ENCODE measurements at regions not wholly inside any gene's neighbourhood (a gene's known extent, or its start where the extent isn't known, plus 50 kb on each side); places are given as distances from the start of the nearest gene placed in this dataset.

DNA sequence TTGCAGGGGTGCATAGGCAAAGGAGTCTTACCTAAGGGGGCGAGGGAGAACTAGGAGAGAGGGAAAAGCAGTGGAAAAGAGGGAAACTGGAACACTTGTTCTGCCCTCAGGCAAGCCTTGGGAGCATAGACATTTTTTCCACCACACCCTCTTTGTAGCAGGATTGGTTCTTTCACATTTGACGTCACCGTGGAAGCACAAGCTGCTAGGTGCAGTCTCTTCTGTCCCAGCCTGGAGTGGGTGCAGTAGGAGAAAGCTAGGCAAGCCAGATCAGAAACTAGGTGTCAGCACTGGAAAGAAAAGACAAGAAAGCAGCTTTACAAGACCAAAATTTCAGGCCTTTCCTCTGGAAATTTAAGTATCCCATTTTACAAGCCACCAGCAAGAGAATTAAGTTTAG, 440.4 kb downstream of the EFNA5 start:
- in situ Hi-C loops (cut with HindIII; ENCODE audit: low sequenced_read_pairs), result no loop called here
- no peak for DNase-seq (ENCODE audit: low spot score)

DNA sequence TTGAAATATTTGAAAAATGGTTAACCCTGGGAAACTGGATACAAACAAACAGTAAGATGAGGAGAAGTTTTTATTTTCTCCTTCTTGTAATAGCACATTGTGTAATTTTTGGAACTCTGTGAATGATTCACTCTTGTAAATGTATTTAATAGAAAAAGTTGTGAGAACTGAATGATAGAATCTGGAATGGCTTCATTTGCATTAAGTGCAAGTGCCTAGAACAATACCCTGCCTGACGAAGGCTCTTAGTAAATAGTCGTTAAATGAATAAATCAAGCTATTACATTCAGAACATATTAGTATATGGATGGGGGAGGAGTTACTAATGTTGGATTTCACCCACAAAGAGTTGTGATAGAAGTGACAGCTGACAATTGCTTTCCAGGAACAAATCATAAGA, 442.5 kb downstream of the EFNA5 start:
- no peak for DNase-seq (ENCODE audit: low spot score)
- in situ Hi-C loops (cut with HindIII; ENCODE audit: low sequenced_read_pairs), result no loop called here

DNA sequence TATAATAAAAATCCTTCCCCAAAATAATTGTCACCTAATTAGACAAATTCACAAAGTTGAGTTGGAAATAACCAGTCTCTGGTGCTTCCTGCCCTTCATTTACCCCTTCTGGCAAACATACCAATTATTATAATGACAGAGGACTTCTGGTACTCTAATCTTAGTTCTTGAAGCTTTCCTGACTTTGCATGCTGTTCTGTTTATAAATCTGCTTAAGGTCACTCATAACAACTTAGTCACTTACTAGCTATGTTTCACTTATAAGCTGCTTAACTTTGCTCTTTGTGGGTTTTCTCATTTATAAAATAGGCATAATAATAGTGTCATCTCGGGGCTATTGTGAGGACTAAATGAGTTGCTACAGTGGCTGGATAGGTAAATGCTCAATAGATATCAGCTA, 446.5 kb downstream of the EFNA5 start:
- in situ Hi-C loops (cut with HindIII; ENCODE audit: low sequenced_read_pairs), result no loop called here
- DNase-seq (ENCODE audit: low spot score), result no peak

DNA sequence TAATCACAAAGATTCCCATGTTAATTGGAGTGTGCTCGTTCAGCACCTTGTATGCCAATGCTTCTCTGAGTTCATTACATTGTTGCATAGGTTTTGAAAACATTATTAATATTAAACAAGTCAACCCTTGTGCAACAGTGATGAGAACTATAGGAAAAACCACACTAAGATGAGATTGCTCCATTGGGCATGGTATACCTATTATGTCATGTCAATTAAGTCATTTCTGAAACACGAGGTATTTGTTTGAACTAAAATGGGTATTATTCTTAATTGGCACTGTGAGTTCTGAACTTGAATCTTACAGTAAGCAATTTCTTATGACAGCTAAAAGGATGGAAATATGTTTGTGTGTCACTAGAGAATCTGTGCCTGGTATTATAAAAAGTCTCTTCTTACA, 447.7 kb downstream of the EFNA5 start:
- in situ Hi-C loops (cut with HindIII; ENCODE audit: low sequenced_read_pairs), result no loop called here
- DNase-seq (ENCODE audit: low spot score), result no peak

DNA sequence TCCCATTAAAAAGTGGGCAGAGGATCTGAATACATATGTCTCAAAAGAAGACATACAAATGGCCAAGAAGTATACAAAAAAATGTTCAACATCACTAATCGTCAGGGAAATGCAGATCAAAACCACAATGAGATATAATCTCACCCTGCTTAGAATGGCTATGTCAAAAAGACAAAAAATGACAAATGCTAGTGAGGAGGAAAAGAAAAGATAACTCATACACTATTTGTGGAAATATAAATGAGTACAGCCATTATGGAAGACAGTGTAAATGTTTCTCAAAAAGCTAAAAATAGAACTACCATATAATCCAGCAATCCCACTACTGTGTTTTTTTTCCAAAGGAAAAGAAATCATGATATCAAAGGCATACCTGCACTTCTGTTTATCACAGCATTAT, 450.7 kb downstream of the EFNA5 start:
- no peak for DNase-seq (ENCODE audit: low spot score)
- in situ Hi-C loops (cut with HindIII; ENCODE audit: low sequenced_read_pairs), result no loop called here

DNA sequence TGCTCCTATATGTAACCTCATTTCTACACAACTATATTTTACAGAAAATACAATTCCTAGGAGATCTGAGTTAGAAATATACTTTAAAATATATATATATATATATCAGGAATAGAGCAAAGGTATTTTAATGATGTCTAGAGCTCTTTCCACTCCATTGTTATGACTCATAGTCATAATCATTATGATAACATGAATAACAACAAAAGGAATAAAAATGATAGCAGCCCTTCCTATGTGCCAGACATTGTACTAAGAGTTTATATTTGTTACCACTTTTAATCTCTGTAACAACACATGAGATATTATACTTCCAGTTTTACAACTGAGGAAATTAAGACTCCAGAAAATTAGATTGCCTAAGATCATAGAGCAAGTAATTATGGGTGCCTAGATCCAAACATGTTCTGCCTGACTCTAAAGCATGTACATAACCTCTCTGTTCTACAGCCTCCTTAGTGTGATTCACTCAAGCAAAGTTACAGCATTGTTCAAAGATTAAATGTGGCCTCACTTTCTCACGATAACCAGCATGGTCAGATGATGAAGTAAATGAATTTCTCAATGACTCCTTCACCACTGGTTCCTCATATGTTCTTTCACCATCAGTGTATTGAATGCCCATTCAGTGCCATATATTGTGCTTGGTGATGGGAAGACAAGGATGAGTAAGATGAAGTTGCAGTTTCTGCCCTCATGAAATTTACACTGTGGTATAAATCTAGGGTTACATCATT, 452.1 kb downstream of the EFNA5 start:
- in situ Hi-C loops (cut with HindIII; ENCODE audit: low sequenced_read_pairs), result no loop called here
- peak; percentile 23 for DNase-seq (ENCODE audit: low spot score)

DNA sequence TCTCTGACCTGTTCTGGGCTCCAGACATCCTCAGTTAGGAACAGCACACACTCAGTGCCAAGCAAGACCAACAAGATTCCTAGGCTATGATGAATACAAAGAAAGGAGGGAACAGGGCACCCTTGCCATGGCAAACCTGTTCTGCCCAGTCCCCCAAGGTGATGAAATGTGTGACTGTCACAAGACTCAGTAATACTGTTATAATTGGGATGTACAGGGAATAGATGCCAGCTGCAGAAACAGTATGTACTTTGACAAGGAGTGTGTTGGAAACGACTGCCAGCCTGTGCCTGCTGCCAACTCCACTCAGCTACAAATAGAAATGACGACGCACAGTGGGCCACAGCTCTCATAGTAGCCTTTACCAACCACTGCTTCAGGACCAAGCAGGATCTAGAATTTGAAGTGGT, 453.0 kb downstream of the EFNA5 start:
- in situ Hi-C loops (cut with HindIII; ENCODE audit: low sequenced_read_pairs), result no loop called here
- peak; percentile 94 for DNase-seq (ENCODE audit: low spot score)

DNA sequence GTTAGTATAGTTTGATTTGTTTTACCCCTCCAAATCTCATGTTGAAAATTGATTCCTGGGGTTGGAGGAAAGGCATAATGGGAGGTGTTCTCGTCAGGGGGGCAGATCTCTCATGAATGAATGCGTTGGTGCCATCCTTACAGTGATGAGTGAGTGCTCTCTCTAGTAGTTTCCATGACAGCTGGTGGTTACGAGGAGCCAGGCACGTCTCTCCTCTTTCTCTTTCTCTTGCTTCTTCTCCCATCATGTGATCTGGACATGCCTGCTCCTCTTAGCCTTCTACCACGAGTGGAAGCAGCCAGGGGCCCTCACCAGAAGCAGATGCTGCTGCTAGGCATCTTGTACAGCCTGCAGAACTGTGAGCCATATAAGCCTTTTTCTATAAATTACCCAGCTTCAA, 454.1 kb downstream of the EFNA5 start:
- DNase-seq (ENCODE audit: low spot score), result no peak
- in situ Hi-C loops (cut with HindIII; ENCODE audit: low sequenced_read_pairs), result no loop called here

DNA sequence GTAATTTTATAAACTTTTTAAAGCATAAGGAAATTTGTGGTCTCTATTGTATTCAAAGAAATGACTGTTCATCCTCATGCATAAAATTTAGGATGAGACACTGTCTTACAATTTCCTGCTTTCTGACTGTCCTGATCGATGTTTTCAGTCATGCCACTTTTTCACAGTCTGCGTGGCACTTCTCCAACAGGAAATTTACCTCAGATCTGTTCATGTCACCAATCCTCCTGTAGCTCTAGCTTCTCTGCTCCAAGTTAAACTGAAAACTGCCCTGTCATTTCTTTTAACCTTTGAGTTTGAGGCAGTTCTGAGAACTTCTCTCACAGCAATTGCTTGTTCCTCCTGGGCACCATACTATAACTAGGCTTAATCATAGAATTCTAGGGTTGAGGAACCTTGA, 455.1 kb downstream of the EFNA5 start:
- no peak for DNase-seq (ENCODE audit: low spot score)
- in situ Hi-C loops (cut with HindIII; ENCODE audit: low sequenced_read_pairs), result no loop called here

DNA sequence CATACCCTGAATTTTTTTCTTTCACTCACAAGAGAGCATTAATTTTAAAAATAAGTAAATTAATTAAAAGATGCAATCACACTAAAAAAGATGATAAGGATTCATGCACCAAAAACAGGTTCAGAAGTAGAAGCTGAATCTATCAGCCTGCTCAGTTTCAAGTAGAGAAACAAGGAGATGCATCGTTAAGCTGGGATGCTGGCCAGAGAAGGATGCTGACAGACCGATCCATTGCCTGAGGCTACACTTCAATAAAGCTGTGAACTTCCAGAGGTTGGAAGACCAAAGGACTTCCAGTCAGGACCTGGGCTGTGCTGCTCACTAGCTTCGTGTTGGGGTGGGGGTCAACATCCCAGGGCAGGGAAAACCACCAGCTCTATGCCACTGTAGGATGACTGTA, 457.7 kb downstream of the EFNA5 start:
- no peak for DNase-seq (ENCODE audit: low spot score)
- in situ Hi-C loops (cut with HindIII; ENCODE audit: low sequenced_read_pairs), result no loop called here

DNA sequence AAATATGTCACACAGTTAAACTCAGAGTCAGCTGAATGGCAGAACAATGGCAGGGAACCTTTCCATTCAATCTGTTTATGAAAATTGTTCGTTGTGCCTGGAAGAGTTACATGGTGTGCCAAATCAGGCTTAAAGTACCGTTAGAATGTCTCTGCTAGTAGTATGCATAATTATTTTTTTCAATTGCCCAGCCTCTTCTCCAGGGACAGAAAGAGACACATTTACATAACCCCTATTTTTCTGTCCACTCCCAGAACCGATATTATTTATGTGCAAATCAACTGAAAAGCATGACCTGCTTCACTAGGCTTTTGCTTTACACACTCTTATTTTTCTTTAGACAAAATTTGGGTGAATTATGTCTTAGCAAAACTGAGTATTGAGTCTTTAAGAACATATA, 459.1 kb downstream of the EFNA5 start:
- in situ Hi-C loops (cut with HindIII; ENCODE audit: low sequenced_read_pairs), result no loop called here
- DNase-seq (ENCODE audit: low spot score), result no peak

DNA sequence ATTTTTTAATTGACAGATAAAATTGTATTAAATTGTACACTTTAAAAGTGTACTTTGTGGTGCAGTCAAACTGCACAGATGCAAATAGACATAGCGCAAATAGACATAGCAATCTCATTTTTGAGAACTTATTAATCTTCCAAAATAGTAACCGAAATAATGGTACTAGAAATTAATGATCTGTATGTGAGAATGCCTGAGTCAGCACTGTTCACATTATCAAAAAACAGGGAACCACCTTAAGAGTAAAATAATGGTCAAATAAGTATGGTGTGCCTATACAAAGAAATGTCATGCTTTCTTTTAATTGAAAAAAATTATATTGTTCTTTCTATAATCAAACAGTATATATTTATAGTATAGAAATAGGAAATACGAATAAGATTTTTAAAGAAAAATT, 461.9 kb downstream of the EFNA5 start:
- no peak for DNase-seq (ENCODE audit: low spot score)
- in situ Hi-C loops (cut with HindIII; ENCODE audit: low sequenced_read_pairs), result no loop called here

DNA sequence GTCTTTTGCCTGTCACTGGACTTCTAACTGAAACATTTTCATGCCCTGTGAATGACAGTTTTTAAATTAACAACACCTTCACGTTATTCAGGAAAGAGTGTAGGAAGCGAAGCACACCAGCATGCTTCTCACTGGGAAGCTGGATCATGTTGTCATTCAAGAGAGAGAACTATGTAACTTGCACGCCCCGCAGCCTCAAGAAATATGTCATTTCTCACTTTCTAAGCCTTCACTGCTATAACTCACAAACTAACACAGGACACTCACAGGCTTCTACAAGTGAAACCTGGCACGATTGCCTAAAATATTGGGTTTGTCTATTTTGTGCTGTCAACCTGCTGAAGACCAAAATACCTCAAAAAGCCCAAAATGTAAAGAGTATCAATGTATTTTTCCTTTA, 466.3 kb downstream of the EFNA5 start:
- DNase-seq (ENCODE audit: low spot score), result no peak
- in situ Hi-C loops (cut with HindIII; ENCODE audit: low sequenced_read_pairs), result no loop called here

DNA sequence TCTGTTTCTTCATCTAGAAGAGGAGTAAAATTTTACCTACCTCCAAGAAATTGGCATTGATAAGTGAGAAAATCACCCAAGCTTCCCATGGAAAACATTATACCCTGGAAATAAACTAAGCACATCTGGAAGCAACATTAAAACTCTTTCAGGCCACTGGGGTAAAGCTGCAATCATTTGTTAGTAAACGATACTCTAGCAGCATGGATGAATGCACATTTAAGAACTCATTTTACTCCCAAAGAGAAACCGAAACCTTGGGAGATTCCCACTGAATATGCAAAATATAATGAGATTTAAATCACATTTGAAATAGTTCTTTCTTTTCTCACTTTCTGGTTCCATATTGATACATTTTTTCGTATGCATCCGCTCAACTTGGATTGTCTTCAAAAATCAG, 467.5 kb downstream of the EFNA5 start:
- in situ Hi-C loops (cut with HindIII; ENCODE audit: low sequenced_read_pairs), result no loop called here
- DNase-seq (ENCODE audit: low spot score), result no peak

DNA sequence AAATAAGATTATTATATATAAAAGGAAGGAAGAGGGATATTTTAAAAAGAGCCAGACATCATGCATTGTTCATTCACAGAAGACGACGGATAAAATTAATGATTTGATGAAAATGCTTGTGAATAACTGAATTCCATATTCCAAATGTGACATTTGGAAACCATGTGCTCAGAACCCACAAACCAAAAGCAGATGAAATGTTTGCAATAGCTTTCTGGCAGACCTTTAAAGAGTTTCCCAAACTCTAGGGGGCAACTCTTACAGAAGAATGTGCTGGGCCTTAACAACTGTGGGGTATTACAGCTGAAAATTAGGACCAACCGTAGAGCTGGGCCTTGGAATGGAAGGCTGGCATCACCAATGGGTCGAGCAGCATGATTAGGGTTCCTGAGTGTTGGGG, 471.0 kb downstream of the EFNA5 start:
- no peak for DNase-seq (ENCODE audit: low spot score)
- in situ Hi-C loops (cut with HindIII; ENCODE audit: low sequenced_read_pairs), result no loop called here

DNA sequence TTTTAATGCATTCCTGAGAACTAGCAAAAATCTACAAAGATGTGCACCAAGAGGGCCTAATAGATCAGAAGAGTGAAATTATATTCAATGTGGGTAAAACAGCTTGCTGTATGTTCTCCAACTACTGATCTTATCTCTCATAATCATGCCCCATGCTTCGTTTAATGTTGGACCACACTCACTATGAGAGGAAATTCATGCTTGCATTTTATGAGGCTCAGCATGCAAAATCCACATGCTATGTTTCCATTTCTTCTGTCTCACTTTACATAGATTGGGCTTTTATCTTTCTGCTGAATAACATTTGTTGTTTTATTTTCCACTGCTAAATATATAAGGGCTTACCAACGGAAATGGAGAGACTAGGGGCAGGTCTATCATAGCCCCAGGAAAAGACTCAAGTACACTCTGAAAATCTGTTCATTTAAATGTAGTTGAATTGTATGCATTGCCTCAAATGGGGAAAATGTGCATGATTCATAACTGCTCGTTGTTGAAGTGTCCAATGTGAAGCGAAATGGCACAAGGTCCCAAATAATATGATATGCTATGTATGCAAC, 474.2 kb downstream of the EFNA5 start:
- in situ Hi-C loops (cut with HindIII; ENCODE audit: low sequenced_read_pairs), result no loop called here
- no peak for DNase-seq (ENCODE audit: low spot score)

DNA sequence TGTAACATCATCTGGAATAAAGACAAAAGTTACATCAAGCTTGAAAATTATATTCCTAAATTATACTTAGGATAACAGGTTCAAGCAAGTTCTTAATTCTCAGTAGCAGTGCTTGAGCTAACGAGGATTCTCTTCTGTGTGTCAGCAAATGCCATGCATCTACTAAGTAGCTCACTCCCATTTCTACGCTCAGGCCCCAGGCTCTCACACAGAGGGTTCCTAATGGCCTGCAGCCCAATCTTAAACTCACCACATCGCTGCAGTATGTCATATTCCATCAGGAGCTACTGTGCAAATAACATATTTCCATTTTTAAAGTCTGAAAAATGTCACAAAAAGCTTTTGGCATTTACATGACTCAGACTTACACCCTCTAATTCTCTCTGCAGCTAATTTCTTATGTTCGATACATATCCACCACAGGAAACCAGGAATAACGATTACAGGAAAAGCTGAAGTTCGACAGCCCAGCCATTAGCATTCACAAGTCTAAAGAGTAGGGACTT, 474.8 kb downstream of the EFNA5 start:
- in situ Hi-C loops (cut with HindIII; ENCODE audit: low sequenced_read_pairs), result no loop called here
- DNase-seq (ENCODE audit: low spot score), result no peak

DNA sequence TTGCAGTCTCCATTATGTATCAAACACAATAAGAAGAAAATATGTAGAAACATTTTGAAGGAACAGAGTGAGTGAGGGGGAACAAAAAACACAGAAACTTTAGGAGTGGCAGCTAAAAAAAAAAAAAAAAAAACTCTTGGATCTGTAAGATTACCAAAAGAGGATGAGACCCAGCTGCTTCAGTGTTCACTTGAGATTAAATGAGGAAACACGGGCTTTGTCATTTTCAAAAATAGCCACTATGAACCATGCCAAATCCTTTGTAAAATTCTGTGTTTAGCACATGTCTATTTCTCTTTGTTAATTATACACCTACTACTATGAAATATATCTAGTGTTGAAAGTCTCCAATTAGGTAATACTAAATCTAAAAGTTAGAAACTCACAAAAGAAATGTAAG, 485.9 kb downstream of the EFNA5 start:
- DNase-seq (ENCODE audit: low spot score), result no peak
- in situ Hi-C loops (cut with HindIII; ENCODE audit: low sequenced_read_pairs), result no loop called here

DNA sequence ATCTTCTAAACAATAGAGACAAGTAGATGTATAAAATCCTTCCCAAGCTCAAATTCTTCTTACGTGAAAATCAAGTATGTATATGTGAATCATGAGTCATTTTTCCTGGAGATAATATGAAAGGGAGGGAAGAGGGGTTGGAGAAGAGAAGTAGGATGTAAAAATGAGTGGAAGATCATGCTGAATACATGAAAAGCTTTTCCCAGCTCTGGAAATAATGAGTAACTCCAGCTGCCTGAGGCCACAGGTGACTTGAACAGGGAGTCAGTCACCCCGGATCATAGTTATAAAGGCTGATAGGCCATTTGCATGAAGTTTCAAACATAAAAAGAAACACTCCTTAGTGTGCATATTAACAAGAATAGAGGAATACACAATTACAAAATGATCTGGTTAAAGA, 486.7 kb downstream of the EFNA5 start:
- in situ Hi-C loops (cut with HindIII; ENCODE audit: low sequenced_read_pairs), result no loop called here
- no peak for DNase-seq (ENCODE audit: low spot score)

DNA sequence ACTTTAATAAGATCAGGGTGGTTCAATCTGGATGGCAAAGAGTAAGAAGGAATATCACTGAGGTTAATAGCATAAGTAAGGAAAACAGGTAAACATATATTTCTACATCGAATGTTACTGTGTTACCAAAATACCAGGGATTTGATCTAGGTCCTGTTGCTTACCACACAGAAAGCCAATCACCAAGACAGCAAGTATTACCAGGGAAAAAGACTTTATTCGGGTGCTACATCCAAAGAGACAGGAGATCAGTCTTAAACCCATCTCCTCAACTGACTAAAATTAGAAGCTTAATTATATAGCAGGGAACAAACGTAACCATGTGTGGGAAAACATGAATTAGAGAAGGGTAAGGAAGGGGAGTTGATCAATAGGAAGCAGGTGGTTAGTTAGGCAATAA, 500.1 kb downstream of the EFNA5 start:
- DNase-seq (ENCODE audit: low spot score), result no peak
- in situ Hi-C loops (cut with HindIII; ENCODE audit: low sequenced_read_pairs), result no loop called here

DNA sequence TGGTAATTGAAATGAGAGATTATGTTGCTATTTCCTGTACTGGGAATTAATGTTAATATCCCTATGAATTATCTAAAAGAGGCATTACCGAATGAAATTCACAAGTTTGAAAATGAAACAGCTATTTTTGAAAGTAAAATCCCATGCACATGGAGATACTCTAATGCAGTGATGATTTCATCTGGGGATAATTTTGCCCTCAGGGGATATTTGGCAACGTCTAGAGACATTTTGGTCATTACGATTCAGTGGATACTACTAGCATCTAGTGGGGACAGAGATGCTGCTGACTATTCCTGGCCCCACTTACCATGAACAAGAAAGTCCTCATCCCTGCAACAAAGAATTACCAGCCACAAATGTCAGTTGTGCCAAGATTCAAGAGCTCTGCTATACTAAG, 500.9 kb downstream of the EFNA5 start:
- DNase-seq (ENCODE audit: low spot score), result no peak
- in situ Hi-C loops (cut with HindIII; ENCODE audit: low sequenced_read_pairs), result no loop called here
